GM18519 (cell line): ENCODE measurements at regions not wholly inside any gene's neighbourhood (a gene's known extent, or its start where the extent isn't known, plus 50 kb on each side); places are given as distances from the start of the nearest gene placed in this dataset.

Experiments
- ATAC-seq: cut with Tn5 transposase; IDR thresholded peaks from one replicate; pipeline ENCODE4 v1.9.1; 2021; ENCODE audit warnings: mild to moderate bottlenecking, moderate library complexity; ENCODE audit not compliant: unreplicated experiment, low FRiP score

- ATAC-seq = no peak
Observed at GRCh38 chr3:59121346-59122144, 71.7 kb upstream of the CFAP20DC start.

DNA sequence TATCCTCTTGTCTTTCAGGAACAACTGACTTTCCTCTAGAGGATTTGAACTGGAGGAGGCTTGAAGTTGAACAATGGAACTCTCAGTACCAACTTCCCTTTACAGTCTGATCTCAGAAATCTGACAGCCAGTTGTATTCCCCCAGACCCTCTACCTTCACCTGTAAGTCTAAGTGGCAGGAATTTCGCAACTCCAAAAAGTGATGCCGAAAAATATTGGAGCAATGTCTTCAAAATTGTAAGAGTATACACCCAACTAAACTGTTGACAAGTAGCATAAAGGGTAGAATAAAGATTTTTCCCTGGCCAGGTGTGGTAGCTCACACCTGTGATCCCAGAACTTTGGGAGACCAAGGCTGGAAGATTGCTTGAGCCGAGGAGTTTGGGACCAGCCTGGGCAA lies 69.1 kb upstream of the CFAP20DC start:
- no peak for ATAC-seq

GRCh38 chr3:59117396-59117795 lies 67.6 kb upstream of the CFAP20DC start:
- ATAC-seq = no peak

DNA sequence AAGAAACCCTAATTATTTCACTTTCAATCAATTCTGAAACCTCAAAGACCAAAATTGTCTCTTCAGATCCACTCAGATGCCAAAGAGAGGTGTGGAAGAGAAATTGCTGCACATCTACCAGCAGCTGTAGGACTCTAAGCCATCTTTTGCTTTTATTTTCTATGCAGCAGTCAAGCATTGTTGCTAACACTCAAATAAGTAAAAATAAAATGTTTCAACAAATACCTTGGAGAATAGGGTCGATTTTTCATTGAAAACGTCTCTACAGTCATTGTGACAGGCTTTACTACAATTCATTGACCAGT lies 66.4 kb upstream of the CFAP20DC start:
- ATAC-seq = no peak

DNA sequence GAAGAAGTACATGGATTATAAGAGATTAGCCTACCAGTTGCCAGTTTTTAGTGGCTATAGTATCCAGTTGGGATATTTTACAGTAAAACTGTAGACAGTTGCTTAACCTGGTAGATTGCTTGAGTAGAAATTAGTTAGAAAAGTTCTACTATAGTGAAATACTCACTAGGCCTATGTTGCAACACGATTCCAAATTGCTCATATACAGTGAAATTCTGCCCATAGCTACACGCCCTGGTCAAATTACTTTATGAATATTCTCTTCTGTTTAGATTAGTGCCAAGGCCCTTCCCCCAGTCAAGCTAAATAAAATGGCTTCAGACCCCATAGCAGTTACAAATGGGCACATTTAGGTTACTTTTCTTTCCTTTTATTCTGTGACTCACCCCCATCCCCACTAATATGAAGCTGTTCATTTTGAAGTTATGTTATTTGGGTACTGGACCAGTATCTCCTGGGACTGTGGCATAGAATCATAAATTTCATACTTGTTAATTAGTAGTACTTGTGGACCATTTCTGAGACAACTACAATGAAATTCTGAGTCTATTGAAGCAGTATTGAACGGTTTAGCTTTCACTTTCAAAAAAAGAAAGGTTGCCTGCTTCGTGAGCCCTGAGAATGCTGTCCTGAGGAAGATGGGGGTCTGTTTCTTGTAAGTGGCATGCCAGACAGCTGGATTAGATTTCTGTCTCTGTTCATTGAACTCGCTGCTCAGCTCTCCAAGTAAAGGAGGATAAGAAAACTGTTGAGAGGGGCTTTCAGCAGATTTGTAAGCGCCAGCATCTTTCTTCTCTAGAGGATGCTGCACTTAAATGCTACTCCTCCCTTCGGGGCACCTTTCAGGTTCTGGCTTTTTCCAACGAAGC lies 65.8 kb upstream of the CFAP20DC start:
- ATAC-seq = no peak

DNA sequence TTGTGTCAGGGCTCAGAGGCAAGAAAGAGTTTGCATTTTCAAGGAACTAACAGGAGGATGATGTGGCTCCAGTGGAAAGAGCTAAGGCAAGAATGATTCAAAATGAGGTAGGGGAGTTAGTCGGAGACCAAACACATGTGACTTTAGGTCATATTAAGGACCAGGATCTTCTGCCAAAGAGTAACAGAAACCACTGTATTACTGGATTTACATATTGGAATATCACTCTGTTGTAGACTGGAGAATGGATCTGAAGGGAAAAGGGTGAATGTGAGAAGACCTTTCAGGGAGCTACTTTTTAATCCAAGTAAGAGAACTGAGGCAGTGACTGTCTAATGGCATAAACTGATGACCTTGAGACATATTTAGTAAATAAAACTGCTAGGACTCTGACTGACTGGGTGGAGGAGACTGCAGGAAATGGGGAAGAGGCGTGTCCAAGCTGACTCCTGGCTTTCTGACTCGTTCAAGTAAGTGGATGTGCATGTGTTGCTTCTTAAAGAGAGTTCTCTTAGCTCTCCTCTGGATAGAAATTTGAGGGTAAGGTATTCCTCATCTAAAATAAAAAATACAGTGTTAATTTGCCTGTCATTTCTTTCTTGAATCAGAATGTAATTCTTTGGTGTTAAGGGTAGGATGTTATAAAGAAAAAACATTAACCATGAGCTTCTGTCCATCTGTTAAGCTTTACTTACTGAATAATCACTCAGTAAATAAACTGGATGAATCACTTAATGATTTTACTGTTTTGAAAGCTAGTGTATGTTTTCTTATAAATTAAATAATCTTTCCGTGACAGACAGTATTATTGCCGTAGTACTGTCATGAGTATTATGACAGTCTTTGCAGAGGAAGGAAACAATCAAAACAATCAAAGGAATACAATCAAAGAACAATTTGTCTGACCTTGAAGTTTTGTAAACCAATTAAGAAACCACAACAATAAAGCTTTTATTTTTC lies 58.3 kb upstream of the CFAP20DC start:
- no peak for ATAC-seq

DNA sequence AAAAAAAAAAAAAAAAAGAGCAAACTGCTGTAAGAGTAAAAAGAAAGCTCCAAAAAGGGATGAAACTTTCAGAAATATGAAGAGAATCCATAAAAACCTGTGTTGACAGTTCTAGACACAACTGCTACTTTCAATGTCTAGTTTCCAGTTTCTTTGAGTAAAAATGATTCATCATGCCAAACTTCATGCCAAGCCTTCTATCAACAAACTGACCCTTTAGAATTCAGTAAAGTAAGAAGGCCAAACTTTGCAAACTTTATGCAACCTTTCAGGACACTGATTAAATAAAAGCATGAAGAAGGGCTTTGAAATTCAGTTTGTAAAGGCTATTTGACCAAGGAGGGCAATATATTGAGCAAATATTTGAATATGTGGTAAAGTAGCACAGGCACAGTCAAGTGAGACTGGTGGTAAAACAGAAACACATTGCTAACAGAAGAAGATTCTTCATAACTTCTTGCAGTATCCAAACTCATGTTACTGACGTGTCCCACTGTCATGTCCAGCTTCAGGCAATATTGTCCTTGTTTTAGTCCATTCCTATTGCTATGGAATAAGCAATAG lies 56.3 kb upstream of the CFAP20DC start:
- ATAC-seq = no peak

DNA sequence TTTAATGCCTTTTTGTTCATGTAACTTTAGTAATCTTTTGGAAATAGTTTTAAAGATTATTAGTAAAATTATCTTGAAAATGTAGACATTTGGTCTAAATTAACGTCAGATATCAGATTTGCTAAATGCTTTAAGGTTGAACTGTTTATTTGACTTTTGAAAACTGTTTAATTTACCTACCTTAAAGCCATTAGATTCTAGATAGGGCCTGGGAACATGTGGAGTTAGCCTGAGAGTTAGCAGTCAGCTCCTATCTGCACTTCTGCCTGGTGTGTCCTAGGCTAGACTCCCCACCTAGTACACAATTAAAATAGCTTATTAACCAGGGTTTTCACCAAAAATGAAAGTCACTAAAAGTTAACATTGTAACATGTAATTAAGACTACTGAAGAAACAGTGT lies 53.7 kb upstream of the CFAP20DC start:
- no peak for ATAC-seq

DNA sequence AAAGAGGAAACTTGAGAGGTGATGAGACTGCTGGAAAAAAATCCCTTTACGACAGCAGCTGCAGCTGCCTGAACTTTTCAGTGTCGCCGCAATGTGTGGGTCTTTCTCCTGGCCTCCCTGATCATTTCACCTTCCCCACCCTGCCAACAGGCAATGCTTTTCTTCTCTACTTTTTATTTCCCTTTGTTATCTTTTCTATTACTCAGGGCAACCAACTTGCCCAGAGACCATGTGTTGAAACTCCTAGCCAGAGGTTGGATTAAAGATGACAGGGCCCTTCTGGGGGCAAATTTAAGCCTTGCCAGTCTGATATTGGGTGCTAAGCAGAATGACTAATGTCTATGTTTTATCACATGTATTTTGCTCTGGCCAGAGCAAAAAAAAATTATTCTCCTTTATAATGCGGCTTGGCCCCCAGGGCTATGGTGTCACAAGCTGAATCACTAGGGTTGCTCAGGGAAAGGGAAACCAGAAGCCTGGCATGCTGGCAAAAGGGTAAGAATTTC lies 51.5 kb upstream of the CFAP20DC start:
- no peak for ATAC-seq
